GM12878 (cell line): ENCODE measurements at regions not wholly inside any gene's neighbourhood (a gene's known extent, or its start where the extent isn't known, plus 50 kb on each side); places are given as distances from the start of the nearest gene placed in this dataset.

Experiments used
- ATAC-seq: fragments of 200-7000 bp; cut with Tn5 transposase; 3 replicates; pipeline ENCODE4 v1.9.1; 2020; ENCODE audit warnings: mild to moderate bottlenecking, moderate library complexity
- BruUV-seq: library from RNA; stranded (reverse); fragments of 400-500 nt; replicated peaks from 2 replicates; lab custom pipeline; 2021; lab: Mats Ljungman, UMichigan
- CTCF ChIA-PET: fragments of 300-600 bp; sonication (Branson Sonifier 250); formaldehyde crosslinking; extraction: SDS; loops from one replicate; lab custom pipeline; 2021; ENCODE audit warnings: inconsistent platforms; lab: Yijun Ruan, JAX
- POLR2A ChIA-PET: fragments of 350-600 bp; formaldehyde crosslinking; extraction: SDS; loops from one replicate; lab custom pipeline; 2021; ENCODE audit warnings: inconsistent platforms; lab: Charles Lee
- RAD21 ChIA-PET: fragments of 300-600 bp; sonication (Branson Sonifier 250); formaldehyde crosslinking; loops from one replicate; lab custom pipeline; 2023; ENCODE audit warnings: antibody characterized with exemption; ENCODE audit not compliant: unreplicated experiment; lab: Charles Lee
- SMC1A ChIA-PET: fragments of 300-600 bp; sonication (Branson Sonifier 250); formaldehyde crosslinking; loops from one replicate; lab custom pipeline; 2023; ENCODE audit not compliant: unreplicated experiment, uncharacterized antibody; lab: Charles Lee
- DNase-seq: peaks from one replicate; pipeline ENCODE4 v3.0.0-alpha.2; 2011; ENCODE audit warnings: low read depth, low spot score
- FAIRE-seq: peaks from 3 replicates; lab custom pipeline; 2011; peaks lifted over from hg19 to GRCh38; lab: Jason Lieb, UNC
- H2AFZ ChIP-seq: 2 replicates; pipeline ENCODE4 v1.6.0; 2011; ENCODE audit warnings: low read depth, low read length, control low read depth; ENCODE audit not compliant: control insufficient read depth
- H3K27ac ChIP-seq: 2 replicates; pipeline ENCODE4 v1.5.1; 2011; ENCODE audit warnings: control low read depth; ENCODE audit not compliant: control insufficient read depth, insufficient read depth
- H3K27me3 ChIP-seq, 2 experiments: replicated peaks in 1 of 2; 2 replicates each; pipeline versions ENCODE4 v1.6.0 to v1.6.1; 2011; ENCODE audit warnings: low read length in 1 of 2; ENCODE audit not compliant: control insufficient read depth in 2 of 2, insufficient read depth in 2 of 2
- H3K36me3 ChIP-seq, 2 experiments: 2 replicates each; pipeline ENCODE4 v1.5.1; 2011; ENCODE audit warnings: low read length in 1 of 2; ENCODE audit not compliant: control insufficient read depth in 2 of 2, insufficient read depth in 2 of 2
- H3K4me1 ChIP-seq: 2 replicates; pipeline ENCODE4 v1.6.1; 2011; ENCODE audit warnings: mild to moderate bottlenecking, low read length, moderate library complexity, mixed read lengths; ENCODE audit not compliant: control insufficient read depth, insufficient read depth
- H3K4me2 ChIP-seq: 2 replicates; pipeline ENCODE4 v1.6.0; 2011; ENCODE audit warnings: control low read depth; ENCODE audit not compliant: control insufficient read depth, insufficient read depth
- H3K4me3 ChIP-seq: fragments of 200-600 bp; sonication (generic); 2 replicates; pipeline ENCODE4 v1.5.1; 2016
- H3K79me2 ChIP-seq: 2 replicates; pipeline ENCODE4 v1.6.0; 2011; ENCODE audit warnings: low read length; ENCODE audit not compliant: control insufficient read depth, insufficient read depth
- H3K9ac ChIP-seq: 2 replicates; pipeline ENCODE4 v1.8.0; 2011; ENCODE audit warnings: low read length, control low read depth, mixed read lengths; ENCODE audit not compliant: control insufficient read depth, insufficient read depth
- H3K9me3 ChIP-seq: replicated peaks from 3 replicates; pipeline ENCODE4 v1.5.1; 2011; ENCODE audit warnings: mild to moderate bottlenecking, low read length; ENCODE audit not compliant: control insufficient read depth, insufficient read depth
- H4K20me1 ChIP-seq: 2 replicates; pipeline ENCODE4 v1.6.0; 2011; ENCODE audit not compliant: control insufficient read depth, insufficient read depth
- CREM ChIP-seq: IDR thresholded peaks from 2 replicates; pipeline ENCODE4 v1.6.1; 2014; ENCODE audit warnings: antibody characterized with exemption, low read depth
- NKRF ChIP-seq: fragments of 450-650 bp; conservative IDR thresholded peaks from 2 replicates; pipeline ENCODE4 v1.6.1; 2017; ENCODE audit warnings: mild to moderate bottlenecking, moderate library complexity
- NRF1 ChIP-seq: conservative IDR thresholded peaks from 2 replicates; pipeline ENCODE4 v1.6.1; 2011; ENCODE audit warnings: mild to moderate bottlenecking, low read depth, low read length, improper control_type of control experiment
- RAD51 ChIP-seq: fragments of 450-650 bp; IDR thresholded peaks from 2 replicates; pipeline ENCODE4 v1.6.1; 2016; ENCODE audit warnings: moderate library complexity, mild to moderate bottlenecking, inconsistent platforms
- REST ChIP-seq: IDR thresholded peaks from 2 replicates; pipeline ENCODE4 v1.6.1; 2012; ENCODE audit warnings: mild to moderate bottlenecking, low read depth, low read length
- STAT3 ChIP-seq: IDR thresholded peaks from 2 replicates; pipeline ENCODE4 v1.6.1; 2011; ENCODE audit warnings: low read depth, low read length, improper control_type of control experiment
- ZNF384 ChIP-seq: IDR thresholded peaks from 2 replicates; pipeline ENCODE4 v1.6.1; 2012; ENCODE audit warnings: low read depth, mild to moderate bottlenecking, low read length, improper control_type of control experiment, borderline replicate concordance
- WGBS: methylation state at CpG from one replicate; pipeline ENCODE4 v1.1.6; 2016; ENCODE audit warnings: low lambda C conversion rate; ENCODE audit not compliant: insufficient replicate concordance, insufficient coverage; ENCODE audit errors: missing lambda C conversion rate; 5-methylcytosine and 5-hydroxymethylcytosine counted together
- in situ Hi-C: fragments of 300-500 bp; cut with MboI; formaldehyde crosslinking; loops from 9 replicates; pipeline ENCODE4 v1.14.3; 2018; ENCODE audit warnings: mixed read lengths
- intact Hi-C: fragments of 100-400 bp; cut with micrococcal nuclease; formaldehyde crosslinking; loops from one replicate; pipeline ENCODE4 v1.14.2; 2022; ENCODE audit not compliant: unreplicated experiment
- TF ChIP-seq, protein P1 (sequence below), 3 experiments: IDR thresholded peaks in 2 of 3; conservative IDR thresholded peaks in 1 of 3; 2 replicates each; pipeline ENCODE4 v1.5.1; 2011; ENCODE audit warnings: low read depth in 3 of 3, low read length in 3 of 3, mild to moderate bottlenecking in 3 of 3, control low read depth in 2 of 3, moderate library complexity in 2 of 3, inconsistent platforms in 1 of 3, mixed read lengths in 1 of 3; ENCODE audit not compliant: control insufficient read depth in 2 of 3, insufficient read depth in 1 of 3; ENCODE audit errors: extremely low read depth in 1 of 3

- ATAC-seq, result no peak
- CTCF ChIA-PET, result interaction anchor here (1.0 to 2.8 kb wide), 4 partner anchors 18 to 201 kb away, joined by 3 to 8 read pairs (median 3); no protein-coding TSS in a partner anchor
- no peak for DNase-seq
- TF ChIP-seq REST, result no peak
- no peak for TF ChIP-seq NKRF
- TF ChIP-seq STAT3, result no peak
- no peak for TF ChIP-seq RAD51
- TF ChIP-seq CREM, result no peak
- no peak for TF ChIP-seq NRF1
- TF ChIP-seq, protein P1, sequence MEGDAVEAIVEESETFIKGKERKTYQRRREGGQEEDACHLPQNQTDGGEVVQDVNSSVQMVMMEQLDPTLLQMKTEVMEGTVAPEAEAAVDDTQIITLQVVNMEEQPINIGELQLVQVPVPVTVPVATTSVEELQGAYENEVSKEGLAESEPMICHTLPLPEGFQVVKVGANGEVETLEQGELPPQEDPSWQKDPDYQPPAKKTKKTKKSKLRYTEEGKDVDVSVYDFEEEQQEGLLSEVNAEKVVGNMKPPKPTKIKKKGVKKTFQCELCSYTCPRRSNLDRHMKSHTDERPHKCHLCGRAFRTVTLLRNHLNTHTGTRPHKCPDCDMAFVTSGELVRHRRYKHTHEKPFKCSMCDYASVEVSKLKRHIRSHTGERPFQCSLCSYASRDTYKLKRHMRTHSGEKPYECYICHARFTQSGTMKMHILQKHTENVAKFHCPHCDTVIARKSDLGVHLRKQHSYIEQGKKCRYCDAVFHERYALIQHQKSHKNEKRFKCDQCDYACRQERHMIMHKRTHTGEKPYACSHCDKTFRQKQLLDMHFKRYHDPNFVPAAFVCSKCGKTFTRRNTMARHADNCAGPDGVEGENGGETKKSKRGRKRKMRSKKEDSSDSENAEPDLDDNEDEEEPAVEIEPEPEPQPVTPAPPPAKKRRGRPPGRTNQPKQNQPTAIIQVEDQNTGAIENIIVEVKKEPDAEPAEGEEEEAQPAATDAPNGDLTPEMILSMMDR (IDR thresholded peaks at IDR 0.05 in 2 of 3, conservative IDR thresholded peaks at IDR 0.05 in 1 of 3; ENCODE audit: control insufficient read depth in 2 of 3, extremely low read depth in 1 of 3, insufficient read depth in 1 of 3, low read depth in 3 of 3, low read length in 3 of 3), result peak in 1 of 3 experiments; percentile 24; a peak in 2 of 6 replicates
- no peak for TF ChIP-seq ZNF384
- TF ChIP-seq, all 136 proteins: peak for 1
- RAD21 ChIA-PET, result no interaction called here
- in situ Hi-C loops (no loop called here), intact Hi-C loops (no loop called here)
- POLR2A ChIA-PET, result no interaction called here
- Histone ChIP-seq H2AFZ (no peak overlapping the region), H3K36me3 (no peaks in the 10 kb centered on the region), H3K9ac (no peak overlapping the region), H3K4me1 (no peaks in the 10 kb centered on the region), H3K27me3 (no peaks in the 10 kb centered on the region), H3K4me3 (no peak overlapping the region), H3K27ac (no peak overlapping the region), H3K79me2 (no peaks in the 10 kb centered on the region), H3K9me3 (no peaks in the 10 kb centered on the region), H4K20me1 (no peaks in the 10 kb centered on the region), H3K4me2 (no peak overlapping the region)
- FAIRE-seq, result no peak
- WGBS, result 3% methylated on average over 7 of the region's 7 CpGs
- SMC1A ChIA-PET, result interaction anchor here (1.0 kb wide), 1 partner anchor 35 kb away, joined by 3 read pairs; no protein-coding TSS in a partner anchor
- no TSS peak for BruUV-seq
Observed at GRCh38 chr6:8707956-8708772, 272.8 kb upstream of the SLC35B3 start.
